HG02870 (cell line): ENCODE measurements at regions not wholly inside any gene's neighbourhood (a gene's known extent, or its start where the extent isn't known, plus 50 kb on each side); places are given as distances from the start of the nearest gene placed in this dataset.
"Not testable (repeated sequence)": the region's sequence is repeated elsewhere in the genome, so short reads cannot be mapped to it uniquely, and the experiment has no call there.

Source experiments
- ATAC-seq: cut with Tn5 transposase; IDR thresholded peaks from one replicate; pipeline ENCODE4 v1.9.1; 2021; ENCODE audit warnings: mild to moderate bottlenecking, moderate library complexity; ENCODE audit not compliant: unreplicated experiment

GRCh38 chr9:115849679-115850412 is 303.7 kb upstream of the PAPPA start:
- no peak for ATAC-seq

DNA sequence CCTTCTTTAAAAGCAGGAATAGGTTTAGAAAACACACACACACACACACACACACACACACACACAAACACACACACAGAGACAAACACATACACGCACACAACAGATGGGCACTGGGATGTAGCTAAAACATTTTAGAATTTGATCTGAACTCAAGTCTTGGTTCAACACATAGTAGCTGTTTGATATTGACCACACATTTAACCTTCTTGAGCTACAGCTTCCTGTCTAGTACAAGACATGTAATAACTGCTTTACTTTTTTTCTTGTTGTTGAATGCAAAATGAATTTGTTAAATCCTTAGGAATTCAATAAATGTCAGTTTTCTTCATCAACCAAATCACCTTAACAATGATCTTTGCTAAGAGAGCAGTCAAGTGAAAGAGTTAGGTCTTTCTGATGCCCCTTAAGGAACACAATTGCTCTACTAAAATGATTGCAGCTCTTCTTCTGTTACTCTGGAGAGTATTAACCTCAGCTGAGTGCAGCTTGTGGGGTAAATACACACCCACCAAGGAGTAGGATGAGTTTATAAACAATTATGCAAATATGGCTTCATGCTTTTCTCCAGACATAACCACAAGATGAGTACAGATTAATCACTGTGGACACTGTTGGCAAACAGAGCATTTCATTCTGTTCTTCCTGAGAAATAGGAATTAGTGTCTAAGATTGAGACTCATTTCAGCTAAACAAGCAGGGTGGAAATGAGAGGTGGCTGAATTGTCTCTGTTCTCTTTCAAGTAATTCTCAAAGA is 302.9 kb upstream of the PAPPA start:
- ATAC-seq: no peak

GRCh38 chr9:115855458-115856133 is 298.0 kb upstream of the PAPPA start:
- ATAC-seq: no peak

DNA sequence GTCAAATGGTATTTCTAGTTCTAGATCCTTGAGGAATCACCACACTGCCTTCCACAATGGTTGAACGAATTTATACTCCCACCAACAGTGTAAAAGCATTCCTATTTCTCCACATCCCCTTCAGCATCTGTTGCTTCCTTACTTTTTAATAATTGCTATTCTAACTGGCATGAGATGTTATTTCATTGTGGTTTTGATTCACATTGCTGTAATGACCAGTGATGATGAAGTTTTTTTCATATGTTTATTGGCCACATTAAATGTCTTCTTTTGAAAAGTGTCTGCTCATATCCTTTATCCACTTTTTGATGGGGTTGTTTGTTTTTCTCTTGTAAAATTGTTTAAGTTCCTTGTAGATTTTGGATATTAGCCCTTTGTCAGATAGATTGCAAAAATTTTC is 295.2 kb upstream of the PAPPA start:
- not testable (repeated sequence) for ATAC-seq

DNA sequence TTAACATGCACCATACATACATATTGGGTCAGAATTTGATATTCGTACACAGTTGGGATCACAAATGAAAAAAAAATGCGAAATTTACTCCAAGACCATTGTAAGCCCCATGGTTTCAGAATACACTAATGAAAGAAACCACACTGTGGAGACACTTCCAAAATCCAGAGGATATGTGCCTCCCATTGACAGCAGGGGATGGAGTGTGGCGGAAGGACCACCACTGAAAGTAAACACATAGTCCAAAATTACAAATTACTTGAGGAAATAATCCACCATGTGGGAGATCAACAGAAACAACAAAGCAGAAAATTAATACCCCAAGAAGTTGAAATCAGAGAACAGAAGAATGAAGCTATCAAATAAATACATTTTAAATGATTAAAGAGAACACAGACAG is 291.6 kb upstream of the PAPPA start:
- ATAC-seq: no peak

- no peak for ATAC-seq
These were observed 289.0 kb upstream of the PAPPA start for GRCh38 chr9:115864581-115864980.

DNA sequence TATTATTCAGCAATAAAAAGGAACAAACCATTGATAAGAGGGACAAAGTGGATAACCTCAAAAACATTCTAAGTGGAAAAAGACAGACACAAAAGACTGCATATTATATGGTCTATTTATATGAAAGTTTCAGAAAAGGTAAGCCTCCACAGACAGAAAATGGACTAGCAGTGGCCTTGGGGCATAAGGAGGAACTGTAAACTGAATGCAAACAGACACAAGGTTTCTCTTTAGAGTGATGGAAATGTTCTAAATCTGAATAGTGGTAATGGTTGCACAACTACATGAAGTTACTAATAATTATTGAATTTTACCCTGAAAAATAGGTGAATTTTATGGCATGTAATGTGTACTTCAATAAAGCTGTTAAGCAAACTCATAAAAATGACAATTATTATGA is 286.3 kb upstream of the PAPPA start:
- no peak for ATAC-seq

DNA sequence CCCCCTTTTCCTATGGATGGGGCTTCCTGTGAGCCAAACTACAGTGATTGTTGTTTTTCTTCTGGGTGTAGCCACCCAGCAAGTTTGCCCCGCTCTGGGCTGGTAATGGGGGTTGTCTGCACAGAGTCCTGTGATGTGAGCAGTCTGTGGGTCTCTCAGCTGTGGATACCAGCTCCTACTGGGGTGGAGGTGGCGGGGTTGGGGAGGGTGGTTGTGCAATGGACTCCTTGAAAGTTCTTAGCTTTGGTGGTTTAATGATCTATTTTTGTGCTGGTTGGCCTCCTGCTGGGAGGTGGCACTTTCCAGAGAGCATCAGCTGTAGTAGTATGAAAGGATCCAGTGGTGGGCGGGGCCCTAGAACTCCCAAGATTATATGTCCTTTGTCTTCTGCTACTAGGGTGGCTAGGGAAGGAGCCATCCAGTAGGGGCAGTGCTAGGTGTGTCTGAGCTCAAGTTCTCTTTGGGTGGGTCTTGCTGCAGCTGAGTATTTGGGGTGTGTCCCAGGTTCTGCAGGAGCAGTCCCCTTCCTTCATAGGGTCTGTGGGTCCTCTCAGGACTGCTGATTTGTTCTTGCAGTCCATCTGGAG is 275.6 kb upstream of the PAPPA start:
- no peak for ATAC-seq

DNA sequence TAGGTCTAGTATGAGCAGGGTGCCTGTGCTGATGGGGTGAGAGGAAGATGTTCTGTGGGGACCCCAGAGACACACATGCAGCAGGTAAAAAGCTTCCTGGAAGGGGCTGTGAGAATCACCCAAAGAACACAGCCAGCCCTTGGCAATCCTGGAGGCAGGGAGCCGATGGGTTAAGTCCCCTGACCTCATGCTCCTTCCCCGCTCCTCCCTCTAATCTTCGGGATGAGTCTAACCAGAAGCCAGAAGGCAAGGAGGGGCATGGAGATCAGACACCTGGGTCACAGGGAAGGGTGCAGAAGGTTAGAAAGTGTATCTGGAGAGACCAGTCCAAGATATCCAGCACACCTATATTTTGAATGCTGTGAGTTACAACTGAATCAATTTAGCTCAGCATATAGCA is 274.1 kb upstream of the PAPPA start:
- ATAC-seq: no peak

- no peak for ATAC-seq
These were observed 273.2 kb upstream of the PAPPA start for GRCh38 chr9:115880221-115880885.

- no peak for ATAC-seq
These were observed 270.7 kb upstream of the PAPPA start for GRCh38 chr9:115882911-115883310.

- ATAC-seq: no peak
These were observed 269.9 kb upstream of the PAPPA start for GRCh38 chr9:115883467-115884329.

- no peak for ATAC-seq
These were observed 268.7 kb upstream of the PAPPA start for GRCh38 chr9:115884846-115885245.

DNA sequence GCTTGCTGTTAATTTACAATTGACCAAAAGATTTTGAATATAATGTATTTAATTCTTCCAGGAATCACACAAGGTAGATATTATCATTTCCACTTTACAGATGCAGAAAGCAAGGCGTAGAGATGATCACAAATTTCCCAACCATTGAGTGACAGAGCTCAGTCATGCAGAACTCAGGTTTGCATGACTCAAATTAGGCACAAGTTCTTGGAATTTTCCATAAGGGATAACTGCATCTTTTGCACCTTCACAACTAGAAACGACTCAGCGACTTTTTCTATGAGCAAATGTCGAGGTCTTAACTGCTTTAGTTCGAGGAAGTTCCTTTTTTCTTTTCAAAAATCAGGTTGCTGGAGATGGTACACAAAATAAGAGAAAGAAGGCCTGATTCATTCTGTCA is 265.5 kb upstream of the PAPPA start:
- no peak for ATAC-seq

GRCh38 chr9:115891929-115892328 is 261.7 kb upstream of the PAPPA start:
- no peak for ATAC-seq

DNA sequence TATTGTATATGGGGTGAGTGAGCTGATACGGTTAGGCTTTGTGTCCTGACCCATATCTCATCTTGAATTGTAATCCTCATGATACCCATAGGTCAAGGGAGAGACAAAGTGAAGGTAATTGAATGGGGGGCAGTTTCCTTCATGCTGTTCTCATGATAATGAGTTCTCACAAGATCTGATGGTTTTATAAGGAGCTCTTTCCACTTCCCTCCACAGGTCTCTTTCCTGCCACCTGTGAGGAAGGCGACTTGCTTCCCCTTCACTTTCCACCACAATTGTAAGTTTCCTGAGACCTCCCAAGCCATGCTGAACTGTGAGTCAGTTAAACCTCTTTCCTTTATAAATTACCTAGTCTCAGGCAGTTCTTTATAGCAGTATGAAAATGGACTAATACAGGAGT is 255.1 kb upstream of the PAPPA start:
- not testable (repeated sequence) for ATAC-seq

DNA sequence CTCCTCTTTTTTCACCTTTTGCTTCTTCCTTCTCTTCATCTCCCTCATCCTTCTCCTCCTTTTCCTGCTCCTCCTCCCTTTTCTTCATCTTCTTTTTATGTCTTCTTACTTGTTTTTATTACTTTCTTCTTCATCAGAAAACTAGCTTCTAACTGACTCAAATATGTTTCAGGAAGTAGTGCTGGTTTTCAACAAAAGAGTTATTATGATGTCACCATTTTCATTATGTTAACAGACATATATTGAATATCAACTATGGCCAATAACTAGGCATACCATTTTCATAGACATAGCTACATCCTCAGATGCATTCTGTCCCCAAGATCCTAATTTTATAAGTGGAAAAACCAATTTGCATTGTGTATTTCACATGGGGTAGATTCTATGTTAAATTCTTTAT is 252.9 kb upstream of the PAPPA start:
- ATAC-seq: no peak

- no peak for ATAC-seq
These were observed 242.6 kb upstream of the PAPPA start for GRCh38 chr9:115910959-115911358.

- ATAC-seq: no peak
These were observed 241.5 kb upstream of the PAPPA start for GRCh38 chr9:115912086-115912485.

DNA sequence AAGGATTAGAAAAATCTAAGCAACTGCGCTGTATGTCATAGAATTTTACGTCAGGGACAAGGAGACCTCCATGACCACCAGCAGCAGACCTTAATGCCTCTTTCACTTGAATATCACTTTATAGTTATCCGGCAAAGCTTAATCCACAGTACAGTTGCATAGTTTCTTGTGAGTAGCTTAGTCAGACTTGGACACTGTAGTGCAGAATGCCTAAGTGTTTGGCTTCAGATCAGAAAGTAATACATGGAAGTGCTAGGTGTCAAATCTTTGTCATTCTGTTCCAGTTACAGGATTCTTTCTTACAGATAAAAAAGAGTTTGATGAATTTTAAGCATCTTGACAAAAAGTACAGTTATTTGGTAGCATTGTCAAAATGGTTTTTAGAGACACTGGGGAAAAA is 239.9 kb upstream of the PAPPA start:
- no peak for ATAC-seq
